ENCODE measurements at regions not wholly inside any gene's neighbourhood (a gene's known extent, or its start where the extent isn't known, plus 50 kb on each side); places are given as distances from the start of the nearest gene placed in this dataset.
"Not testable (repeated sequence)": the region's sequence is repeated elsewhere in the genome, so short reads cannot be mapped to it uniquely, and the experiment has no call there.

- H3K4me3 ChIP-seq (ENCODE audit: low read length); ATAC-seq; H3K27me3 ChIP-seq (ENCODE audit: low read length); H4K20me1 ChIP-seq (ENCODE audit: low read length); H3K4me1 ChIP-seq (ENCODE audit: insufficient read depth, low read length); H3K27ac ChIP-seq (ENCODE audit: low read length); H3F3A ChIP-seq (ENCODE audit: low read length, unreplicated experiment); H3K36me3 ChIP-seq (ENCODE audit: low read depth, low read length); H3K9me2 ChIP-seq (replicated peaks; ENCODE audit: low read length); POLR2A ChIA-PET (ENCODE audit: unreplicated experiment); H3K4me2 ChIP-seq (ENCODE audit: low read length); H3K9me3 ChIP-seq (ENCODE audit: low read length); H2AFZ ChIP-seq (ENCODE audit: low read length); CTCF ChIA-PET; H3K79me2 ChIP-seq (ENCODE audit: low read length); intact Hi-C loops (cut with micrococcal nuclease); H3K9ac ChIP-seq (ENCODE audit: low read length); BruUV-seq (replicated peaks): not testable (repeated sequence)
- TF ChIP-seq CTCF (conservative IDR thresholded peaks at IDR 0.05; ENCODE audit: low read depth, low read length): peak; percentile 38; the same call in 1 of the 2 replicates
- peak; percentile 30 for DNase-seq
These were observed 4593.3 kb upstream of the OR11H1 start for GRCh38 chr22:10934704-10935103.

GRCh38 chr22:10961043-10961860, 4566.7 kb upstream of the OR11H1 start:
- Histone ChIP-seq H3K27me3 (ENCODE audit: low read length) (no peaks in the 10 kb centered on the region), H3K4me1 (ENCODE audit: insufficient read depth, low read length) (no peaks in the 10 kb centered on the region), H3K27ac (ENCODE audit: low read length) (no peak overlapping the region), H4K20me1 (ENCODE audit: low read length) (no peaks in the 10 kb centered on the region), H3K4me3 (ENCODE audit: low read length) (no peak overlapping the region), H3K9me3 (ENCODE audit: low read length) (peaks cover 2% of the 10 kb centered on the region; the same call in 1 of the 2 replicates), H3K9me2 (replicated peaks; ENCODE audit: low read length) (no peaks in the 10 kb centered on the region), H3K36me3 (ENCODE audit: low read depth, low read length) (no peaks in the 10 kb centered on the region), H3K79me2 (ENCODE audit: low read length) (no peaks in the 10 kb centered on the region), H3K4me2 (ENCODE audit: low read length) (no peak overlapping the region), H2AFZ (ENCODE audit: low read length) (no peak overlapping the region), H3K9ac (ENCODE audit: low read length) (no peak overlapping the region), H3F3A (ENCODE audit: low read length, unreplicated experiment) (no peaks in the 10 kb centered on the region)
- intact Hi-C loops (cut with micrococcal nuclease): no loop called here
- DNase-seq (no peak), ATAC-seq (no peak)
- POLR2A ChIA-PET (ENCODE audit: unreplicated experiment): no interaction called here
- TF ChIP-seq EZH2 (IDR thresholded peaks at IDR 0.05; ENCODE audit: low read length, unreplicated experiment) (no peak), EZH2phosphoT487 (IDR thresholded peaks at IDR 0.05; ENCODE audit: borderline replicate concordance, low read length) (no peak)
- CTCF ChIA-PET: no interaction called here
- BruUV-seq (replicated peaks): no TSS peak

- H3K27ac ChIP-seq (ENCODE audit: low read length); H3K4me2 ChIP-seq (ENCODE audit: low read length); POLR2A ChIA-PET (ENCODE audit: unreplicated experiment); H3K36me3 ChIP-seq (ENCODE audit: low read depth, low read length); H3K4me3 ChIP-seq (ENCODE audit: low read length); BruUV-seq (replicated peaks); H3K9me3 ChIP-seq (ENCODE audit: low read length); DNase-seq; H4K20me1 ChIP-seq (ENCODE audit: low read length); CTCF ChIA-PET; H3K9ac ChIP-seq (ENCODE audit: low read length); H3F3A ChIP-seq (ENCODE audit: low read length, unreplicated experiment); H3K9me2 ChIP-seq (replicated peaks; ENCODE audit: low read length); H3K4me1 ChIP-seq (ENCODE audit: insufficient read depth, low read length); H3K79me2 ChIP-seq (ENCODE audit: low read length); H2AFZ ChIP-seq (ENCODE audit: low read length); H3K27me3 ChIP-seq (ENCODE audit: low read length); ATAC-seq; intact Hi-C loops (cut with micrococcal nuclease): not testable (repeated sequence)
These were observed 4566.1 kb upstream of the OR11H1 start for GRCh38 chr22:10961861-10962255.

Measured in PC-3 (cell line).